PC-3 (cell line): ENCODE measurements at regions not wholly inside any gene's neighbourhood (a gene's known extent, or its start where the extent isn't known, plus 50 kb on each side); places are given as distances from the start of the nearest gene placed in this dataset.

ENCODE experiments used
- CTCF ChIP-seq: fragments of 300-600 bp; sonication (generic); conservative IDR thresholded peaks from 2 replicates; pipeline ENCODE4 v1.5.1; 2017; ENCODE audit warnings: antibody characterized with exemption, low read depth, mild to moderate bottlenecking, low read length
- EZH2 ChIP-seq: fragments of 300-600 bp; sonication (generic); IDR thresholded peaks from one replicate; pipeline ENCODE4 v1.6.1; 2017; ENCODE audit warnings: antibody characterized with exemption, mild to moderate bottlenecking, low read length; ENCODE audit not compliant: unreplicated experiment
- EZH2phosphoT487 ChIP-seq: fragments of 300-600 bp; sonication (generic); IDR thresholded peaks from 2 replicates; pipeline ENCODE4 v1.6.1; 2018; ENCODE audit warnings: mild to moderate bottlenecking, antibody characterized with exemption, low read length, borderline replicate concordance

DNA sequence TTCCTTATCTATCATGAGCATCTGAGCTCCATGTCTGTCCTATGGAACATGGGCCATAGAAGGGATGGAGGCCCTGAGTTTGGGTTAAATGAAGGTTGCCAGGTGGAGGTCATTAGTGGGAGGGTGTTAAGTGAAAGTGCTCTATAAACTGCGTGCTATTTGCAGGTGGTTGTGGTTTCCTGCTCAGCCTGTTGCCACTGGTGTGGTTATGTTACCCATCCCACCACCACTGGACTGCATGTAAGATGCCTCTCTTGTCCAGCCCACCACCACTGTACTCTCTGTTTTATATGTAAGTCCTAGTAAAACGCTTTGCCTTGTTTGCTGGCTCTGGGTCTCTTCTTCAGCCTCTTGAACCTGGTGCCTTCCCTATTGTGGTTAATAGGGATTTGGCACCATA lies 711.2 kb downstream of the SORCS3 start:
- TF ChIP-seq CTCF (no peak), EZH2phosphoT487 (no peak), EZH2 (no peak)
